ENCODE measurements at regions not wholly inside any gene's neighbourhood (a gene's known extent, or its start where the extent isn't known, plus 50 kb on each side); places are given as distances from the start of the nearest gene placed in this dataset.

GRCh38 chr2:151197184-151198108 is 64.2 kb downstream of the RBM43 start:
- no peak overlapping the region for H3K4me3 ChIP-seq
- H3K27ac ChIP-seq, result no peak overlapping the region
- WGBS, 2 donors, result 60 to 79% methylated on average over 7 of the region's 7 CpGs
- DNase-seq (no peak), FAIRE-seq (no peak), ATAC-seq (no peak)
- no peaks in the 10 kb centered on the region for H3K9me3 ChIP-seq
- intact Hi-C loops (cut with DNase I), result no loop called here
- TF ChIP-seq CTCF (IDR thresholded peaks at IDR 0.05), result no peak
- no peaks in the 10 kb centered on the region for H3K27me3 ChIP-seq
- no peaks in the 10 kb centered on the region for H3K36me3 ChIP-seq
- no peaks in the 10 kb centered on the region for H3K4me1 ChIP-seq

- Histone ChIP-seq H3K4me1 (no peaks in the 10 kb centered on the region), H3K27ac (no peak overlapping the region), H3K4me3 (no peak overlapping the region), H3K36me3 (no peaks in the 10 kb centered on the region), H3K9me3 (no peaks in the 10 kb centered on the region), H3K27me3 (no peaks in the 10 kb centered on the region)
- ATAC-seq (no peak), FAIRE-seq (no peak), DNase-seq (no peak)
- TF ChIP-seq CTCF (IDR thresholded peaks at IDR 0.05), result no peak
- 69 to 84% methylated on average over 4 of the region's 4 CpGs for WGBS, 2 donors
- intact Hi-C loops (cut with DNase I), result no loop called here
Measured at GRCh38 chr2:151193576-151193975, 68.1 kb downstream of the RBM43 start.

- no peak for TF ChIP-seq CTCF (IDR thresholded peaks at IDR 0.05)
- WGBS, 2 donors, result 78 to 83% methylated on average over 2 of the region's 2 CpGs
- no peak overlapping the region for H3K4me3 ChIP-seq
- no peak overlapping the region for H3K27ac ChIP-seq
- FAIRE-seq (no peak), ATAC-seq (no peak), DNase-seq (no peak)
- no peaks in the 10 kb centered on the region for H3K36me3 ChIP-seq
- no peaks in the 10 kb centered on the region for H3K9me3 ChIP-seq
- intact Hi-C loops (cut with DNase I), result no loop called here
- H3K27me3 ChIP-seq, result no peaks in the 10 kb centered on the region
- H3K4me1 ChIP-seq, result no peaks in the 10 kb centered on the region
Measured at GRCh38 chr2:151192681-151193080, 69.0 kb downstream of the RBM43 start.

- Histone ChIP-seq H3K27me3 (no peaks in the 10 kb centered on the region), H3K36me3 (no peaks in the 10 kb centered on the region), H3K4me1 (no peaks in the 10 kb centered on the region), H3K4me3 (no peak overlapping the region), H3K9me3 (no peaks in the 10 kb centered on the region), H3K27ac (no peak overlapping the region)
- intact Hi-C loops (cut with DNase I), result no loop called here
- ATAC-seq (no peak), FAIRE-seq (no peak), DNase-seq (no peak)
- no peak for TF ChIP-seq CTCF (IDR thresholded peaks at IDR 0.05)
- WGBS, 2 donors, result 62 to 73% methylated on average over 2 of the region's 2 CpGs
Measured at GRCh38 chr2:151191001-151191400, 70.7 kb downstream of the RBM43 start.

GRCh38 chr2:151189125-151189524 is 72.5 kb downstream of the RBM43 start:
- no peaks in the 10 kb centered on the region for H3K4me1 ChIP-seq
- H3K27ac ChIP-seq, result no peak overlapping the region
- no peaks in the 10 kb centered on the region for H3K36me3 ChIP-seq
- FAIRE-seq (no peak), DNase-seq (no peak), ATAC-seq (no peak)
- H3K4me3 ChIP-seq, result no peak overlapping the region
- intact Hi-C loops (cut with DNase I), result no loop called here
- 65 to 83% methylated on average over 3 of the region's 3 CpGs for WGBS, 2 donors
- no peak for TF ChIP-seq CTCF (IDR thresholded peaks at IDR 0.05)
- H3K9me3 ChIP-seq, result no peaks in the 10 kb centered on the region
- H3K27me3 ChIP-seq, result no peaks in the 10 kb centered on the region
